HG03575 (cell line): ENCODE measurements at regions not wholly inside any gene's neighbourhood (a gene's known extent, or its start where the extent isn't known, plus 50 kb on each side); places are given as distances from the start of the nearest gene placed in this dataset.

Experiments
- ATAC-seq: cut with Tn5 transposase; IDR thresholded peaks from one replicate; pipeline ENCODE4 v1.9.1; 2021; ENCODE audit not compliant: unreplicated experiment, insufficient number of reproducible peaks, low FRiP score; ENCODE audit errors: extremely low read depth

GRCh38 chr6:4580361-4580760 is 195.8 kb upstream of the CDYL start:
- ATAC-seq: no peak

GRCh38 chr6:4577406-4577805 is 198.8 kb upstream of the CDYL start:
- no peak for ATAC-seq

GRCh38 chr6:4575714-4576113 is 200.5 kb upstream of the CDYL start:
- ATAC-seq: no peak

DNA sequence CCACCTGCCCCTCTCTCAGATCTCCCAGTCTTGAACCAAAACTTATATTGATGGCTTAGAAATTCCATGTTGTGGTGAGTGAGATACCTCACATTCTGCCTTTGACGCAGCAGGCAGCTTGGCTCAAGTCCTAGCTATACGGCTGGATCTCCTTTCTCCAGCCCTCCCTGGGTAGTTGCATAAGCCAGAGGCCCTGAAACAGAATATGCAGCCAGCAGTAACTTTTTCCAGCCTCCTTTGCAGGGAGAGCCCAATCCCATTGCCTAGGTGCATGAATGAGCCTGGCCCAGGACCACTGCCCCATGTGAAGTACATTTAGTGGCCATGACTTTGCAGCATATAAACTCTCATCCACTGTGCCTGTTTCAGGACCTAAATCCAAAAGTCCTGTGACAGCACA is 202.2 kb upstream of the CDYL start:
- no peak for ATAC-seq

DNA sequence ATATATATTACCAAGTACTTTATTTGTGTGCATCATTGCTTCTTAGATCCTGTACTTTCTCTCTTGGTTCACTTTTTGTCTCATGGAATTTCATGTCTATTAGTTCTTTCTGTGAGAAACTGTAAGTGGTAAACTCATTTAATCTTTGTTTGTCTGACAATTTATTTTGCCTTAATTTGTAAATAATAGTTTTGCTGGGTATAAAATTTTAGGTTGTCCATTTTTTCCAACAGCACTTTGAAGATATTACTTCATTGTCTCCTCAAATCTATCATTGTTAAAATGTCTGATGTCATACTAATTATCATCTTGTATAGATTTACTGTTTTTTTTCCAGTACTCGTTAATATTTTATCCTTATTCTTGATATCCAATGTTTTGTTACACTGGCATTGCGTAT is 205.2 kb upstream of the CDYL start:
- no peak for ATAC-seq

- ATAC-seq: no peak
Observed at GRCh38 chr6:4568138-4568537, 208.1 kb upstream of the CDYL start.

DNA sequence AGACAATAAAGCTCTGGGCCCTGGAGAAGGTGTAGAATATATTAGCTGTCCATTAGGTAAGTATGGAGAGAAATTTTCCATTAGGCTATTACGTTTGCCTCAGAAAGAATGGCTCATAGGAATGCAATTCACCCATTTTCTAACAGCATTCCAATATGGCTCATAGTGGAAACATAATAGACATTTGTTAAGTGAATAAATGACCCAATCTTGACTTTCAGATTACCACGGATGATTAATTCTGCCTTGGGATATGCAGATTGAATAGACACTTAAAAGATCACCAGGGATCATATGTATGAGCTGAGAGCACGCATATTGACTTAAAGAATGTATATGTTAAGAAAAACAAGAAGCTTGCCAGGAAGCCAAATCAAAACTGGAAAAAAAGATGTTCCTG is 209.1 kb upstream of the CDYL start:
- no peak for ATAC-seq

GRCh38 chr6:4565301-4566250 is 210.6 kb upstream of the CDYL start:
- no peak for ATAC-seq

DNA sequence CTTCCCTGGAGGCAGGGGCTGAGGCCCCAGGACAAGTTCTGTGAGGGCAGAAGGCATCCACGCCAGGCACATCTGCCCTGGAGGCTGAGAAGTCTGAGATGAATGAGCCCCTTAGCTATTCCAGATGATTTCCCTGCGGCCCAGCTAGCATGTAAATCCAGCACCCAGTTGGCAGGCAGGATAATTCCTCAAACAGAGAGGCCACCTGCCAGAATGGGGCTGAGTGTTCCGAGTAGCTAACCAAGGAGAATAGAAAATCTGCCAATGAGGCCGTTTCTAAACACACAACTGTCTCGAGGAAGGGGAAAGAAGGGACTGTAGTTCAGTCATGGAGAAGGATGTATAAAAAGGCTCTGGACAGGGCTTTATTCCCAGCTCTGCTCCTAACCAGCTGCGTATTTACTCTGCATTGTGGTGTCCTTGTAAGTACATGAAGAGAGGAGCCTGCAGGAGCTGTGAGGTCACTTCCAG is 211.4 kb upstream of the CDYL start:
- no peak for ATAC-seq

- ATAC-seq: no peak
Observed at GRCh38 chr6:4563877-4564276, 212.3 kb upstream of the CDYL start.

- no peak for ATAC-seq
Observed at GRCh38 chr6:4563156-4563555, 213.0 kb upstream of the CDYL start.

GRCh38 chr6:4561773-4562400 is 214.3 kb upstream of the CDYL start:
- no peak for ATAC-seq

DNA sequence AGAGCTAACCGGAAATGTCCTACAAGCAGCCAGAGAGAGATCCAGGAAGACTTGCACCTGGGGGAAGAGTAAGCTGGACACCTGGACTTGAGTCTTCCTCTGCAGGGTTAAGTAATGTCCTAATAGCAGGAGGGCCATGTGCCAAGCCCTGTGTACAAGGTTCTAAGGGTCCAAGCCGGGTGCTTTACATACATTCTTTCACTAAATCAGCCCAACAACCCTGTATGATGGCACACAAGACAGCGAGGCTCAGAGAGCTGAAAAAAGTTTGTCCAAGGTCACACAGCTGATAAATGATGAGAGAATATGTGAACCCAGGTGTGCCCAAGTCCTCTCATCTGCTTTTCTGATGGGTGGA is 215.1 kb upstream of the CDYL start:
- no peak for ATAC-seq

GRCh38 chr6:4560221-4561077 is 215.8 kb upstream of the CDYL start:
- no peak for ATAC-seq

DNA sequence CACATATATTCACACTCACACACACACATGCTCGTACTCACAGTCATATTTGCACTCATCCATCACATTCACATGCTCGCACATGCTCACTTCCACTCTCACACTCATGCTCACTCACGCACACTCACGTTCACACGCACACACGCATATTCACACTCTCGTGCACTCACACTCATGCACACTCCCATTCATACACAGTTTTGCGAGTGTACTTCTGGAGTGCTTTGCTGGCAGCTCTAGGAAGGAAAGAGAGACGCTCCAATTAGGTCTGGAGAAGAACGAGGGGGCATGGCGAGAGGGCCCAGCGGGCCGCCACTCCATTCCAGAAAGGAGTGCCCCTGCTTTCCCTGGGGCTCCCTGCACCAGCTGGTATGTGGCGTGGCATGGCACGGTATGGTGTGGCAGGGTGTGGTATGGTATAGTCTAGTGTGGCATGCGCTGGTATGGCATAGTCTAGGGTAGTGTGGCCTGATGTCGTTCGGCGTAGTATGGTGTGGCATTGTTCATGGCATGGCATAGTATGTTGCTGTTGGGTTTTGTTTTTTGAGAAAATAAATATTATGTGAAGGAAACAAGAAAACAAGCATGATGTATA is 216.8 kb upstream of the CDYL start:
- no peak for ATAC-seq

- ATAC-seq: no peak
Observed at GRCh38 chr6:4554645-4555044, 221.6 kb upstream of the CDYL start.

DNA sequence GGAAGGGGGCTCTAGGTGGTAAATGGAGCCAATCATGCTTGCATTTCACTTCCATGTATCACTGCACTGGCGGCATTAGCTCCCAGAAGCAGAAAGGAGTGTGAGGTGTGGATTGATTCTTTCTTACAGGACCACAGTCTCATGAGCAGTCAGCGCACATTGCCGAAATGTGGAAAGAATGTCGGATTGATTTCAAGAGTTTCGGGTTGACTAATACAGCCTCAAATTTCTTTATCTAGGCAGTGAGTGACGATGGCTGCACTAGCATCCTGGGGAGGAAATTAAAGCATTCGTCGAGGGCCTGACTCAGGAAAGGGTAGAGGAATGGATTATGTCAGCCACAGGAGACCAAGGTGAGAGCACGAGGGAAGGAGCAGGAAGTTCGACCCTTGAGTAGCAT is 222.8 kb upstream of the CDYL start:
- no peak for ATAC-seq

DNA sequence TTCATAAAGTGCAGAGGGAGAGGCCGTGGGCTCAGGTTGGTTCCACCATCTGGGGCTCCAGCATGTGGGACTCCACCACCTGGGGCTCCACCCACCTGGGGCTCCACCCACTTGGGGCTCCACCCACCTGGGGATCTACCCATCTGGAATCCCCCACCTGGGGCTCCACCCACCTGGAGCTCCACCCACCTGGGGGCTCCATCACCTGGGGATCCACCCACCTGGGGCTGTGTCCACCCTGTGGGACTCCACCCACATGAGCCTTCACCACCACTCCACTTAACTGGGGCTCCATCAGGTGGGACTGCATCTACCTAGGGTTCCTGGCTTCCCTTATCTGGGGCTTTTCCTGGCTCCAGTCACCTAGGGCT is 226.0 kb upstream of the CDYL start:
- no peak for ATAC-seq

DNA sequence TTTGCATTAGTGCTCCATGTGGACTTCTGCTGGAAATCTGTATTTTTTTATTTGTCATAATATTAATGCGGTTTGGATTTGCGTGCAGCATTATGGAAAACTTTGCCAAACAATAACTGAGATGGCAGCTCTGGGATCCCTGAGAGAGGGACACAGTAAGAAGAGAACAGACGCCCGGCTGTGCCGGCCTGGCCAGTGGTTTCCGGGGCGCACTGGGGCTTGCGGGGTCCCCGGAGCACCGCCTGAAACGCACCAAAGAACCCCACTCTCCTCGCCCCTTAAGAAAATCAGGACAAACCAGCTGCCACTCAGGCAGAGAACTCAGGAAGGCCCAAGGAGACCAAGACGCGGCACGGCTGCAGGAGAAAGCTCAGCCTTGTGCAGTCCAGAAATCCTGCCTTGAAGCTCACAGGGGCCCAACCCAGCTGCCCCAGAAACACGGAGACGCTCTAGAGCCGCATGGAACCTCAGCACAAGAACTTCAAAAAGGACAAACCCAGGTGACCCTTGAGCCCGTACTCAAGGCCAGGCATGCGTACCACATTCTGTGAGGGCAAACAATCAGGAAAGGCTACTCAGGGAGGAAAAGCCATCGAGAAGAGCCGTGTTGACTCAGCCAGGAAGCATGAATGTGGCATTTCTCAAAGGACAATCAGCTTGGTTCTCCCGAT is 226.5 kb upstream of the CDYL start:
- no peak for ATAC-seq
